ENCODE measurements at regions not wholly inside any gene's neighbourhood (a gene's known extent, or its start where the extent isn't known, plus 50 kb on each side); places are given as distances from the start of the nearest gene placed in this dataset.

DNA sequence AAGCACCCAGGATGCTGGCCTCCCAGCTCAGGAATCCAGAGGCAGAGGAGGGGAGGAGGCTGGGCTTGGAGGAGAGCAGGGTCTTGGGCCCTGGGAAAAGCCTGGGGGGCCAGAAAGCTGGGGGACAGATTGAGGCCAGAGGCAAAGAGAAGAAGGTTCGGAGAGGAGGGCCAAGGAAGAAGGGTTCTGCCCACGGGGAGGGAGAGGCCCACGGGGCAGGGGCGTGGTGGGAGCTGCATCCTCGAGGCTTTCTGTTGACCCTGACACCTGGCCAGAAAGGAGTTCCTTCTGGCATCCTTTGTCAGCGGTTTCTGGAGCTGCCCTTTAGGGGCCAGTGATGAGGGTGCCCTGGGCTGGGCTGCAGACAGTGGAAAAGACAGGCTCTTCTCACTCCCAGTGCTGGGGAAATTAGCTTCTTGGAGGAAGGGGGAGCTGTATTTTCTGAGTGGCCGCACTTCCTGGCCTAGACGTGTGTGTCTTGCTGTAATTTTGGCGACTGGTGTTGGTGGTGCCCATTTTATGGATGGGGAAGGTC lies 308.7 kb downstream of the SEC14L1 start:
- POLR2A ChIA-PET: no interaction called here
- DNase-seq (ENCODE audit: low read depth, low spot score): no peak
- no peak for TF ChIP-seq CTCF (IDR thresholded peaks at IDR 0.05; ENCODE audit: insufficient read depth, low read length, missing control alignments)
- H3K4me3 ChIP-seq (ENCODE audit: low read depth, low read length): no peak overlapping the region
- CTCF ChIA-PET: interaction anchor here (0.9 to 2.6 kb wide), 3 partner anchors 9 to 118 kb away, joined by 4 to 18 read pairs (median 4); no protein-coding TSS in a partner anchor

GRCh38 chr17:77449908-77450741 lies 309.4 kb downstream of the SEC14L1 start:
- POLR2A ChIA-PET: interaction anchor here (1.0 kb wide), 1 partner anchor 125 kb away, joined by 3 read pairs; no protein-coding TSS in a partner anchor
- DNase-seq (ENCODE audit: low read depth, low spot score): no peak
- H3K4me3 ChIP-seq (ENCODE audit: low read depth, low read length): peak overlapping the region; percentile 54
- TF ChIP-seq CTCF (IDR thresholded peaks at IDR 0.05; ENCODE audit: insufficient read depth, low read length, missing control alignments): no peak
- CTCF ChIA-PET: interaction anchor here (0.8 to 2.6 kb wide), 7 partner anchors 9 to 121 kb away, joined by 3 to 18 read pairs (median 4); no protein-coding TSS in a partner anchor

DNA sequence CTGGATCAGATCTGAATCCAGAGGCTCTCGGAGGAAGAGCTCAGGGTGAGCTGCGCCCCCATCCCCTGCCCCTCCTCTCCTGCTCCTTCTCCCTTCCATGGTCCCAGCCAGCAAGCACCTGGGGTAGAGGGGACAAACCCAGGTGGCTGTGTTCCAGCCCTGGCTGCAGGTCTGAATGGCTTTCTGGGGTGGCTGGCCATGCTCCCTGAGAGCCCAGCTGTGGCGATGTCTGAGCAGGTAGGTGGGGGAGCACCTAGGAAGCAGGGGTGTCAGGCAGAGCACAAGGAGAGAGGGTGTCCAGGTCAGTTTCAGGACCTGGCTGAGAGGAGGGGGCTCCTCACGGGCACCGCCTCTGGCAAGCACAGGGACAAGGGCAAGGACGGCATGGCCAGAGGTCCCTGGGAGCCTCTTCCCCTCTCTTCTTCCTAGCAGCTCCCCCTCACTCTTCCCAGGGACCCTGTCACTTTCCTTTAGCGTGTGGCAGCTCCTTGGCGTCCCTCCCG lies 310.0 kb downstream of the SEC14L1 start:
- H3K4me3 ChIP-seq (ENCODE audit: low read depth, low read length): peak overlapping the region; percentile 54
- DNase-seq (ENCODE audit: low read depth, low spot score): no peak
- POLR2A ChIA-PET: interaction anchor here (0.8 to 1.0 kb wide), 2 partner anchors 27 to 125 kb away, joined by 3 read pairs; no protein-coding TSS in a partner anchor
- CTCF ChIA-PET: interaction anchor here (0.8 to 2.6 kb wide), 5 partner anchors 14 to 122 kb away, joined by 3 to 18 read pairs (median 5); no protein-coding TSS in a partner anchor
- TF ChIP-seq CTCF (IDR thresholded peaks at IDR 0.05; ENCODE audit: insufficient read depth, low read length, missing control alignments): no peak

- no peak for DNase-seq (ENCODE audit: low read depth, low spot score)
- CTCF ChIA-PET: interaction anchor here (0.8 to 2.6 kb wide), 14 partner anchors 9 to 122 kb away, joined by 3 to 18 read pairs (median 5); no protein-coding TSS in a partner anchor
- no peak for TF ChIP-seq CTCF (IDR thresholded peaks at IDR 0.05; ENCODE audit: insufficient read depth, low read length, missing control alignments)
- POLR2A ChIA-PET: interaction anchor here (0.8 to 1.2 kb wide), 6 partner anchors 17 to 507 kb away, joined by 3 to 6 read pairs (median 3); partner anchors contain the start of gene TNRC6C
- peak overlapping the region; percentile 54 for H3K4me3 ChIP-seq (ENCODE audit: low read depth, low read length)
Observed at GRCh38 chr17:77451245-77451893, 310.6 kb downstream of the SEC14L1 start.

GRCh38 chr17:77451894-77452852 lies 311.4 kb downstream of the SEC14L1 start:
- no peak for TF ChIP-seq CTCF (IDR thresholded peaks at IDR 0.05; ENCODE audit: insufficient read depth, low read length, missing control alignments)
- no peak for DNase-seq (ENCODE audit: low read depth, low spot score)
- CTCF ChIA-PET: interaction anchor here (0.8 to 2.6 kb wide), 15 partner anchors 8 to 123 kb away, joined by 3 to 13 read pairs (median 5); no protein-coding TSS in a partner anchor
- POLR2A ChIA-PET: interaction anchor here (0.6 to 1.2 kb wide), 6 partner anchors 16 to 506 kb away, joined by 3 to 6 read pairs (median 3); partner anchors contain the start of gene TNRC6C
- H3K4me3 ChIP-seq (ENCODE audit: low read depth, low read length): peak overlapping the region; percentile 54

Measured in AG04449 (cell line).